ENCODE measurements at regions not wholly inside any gene's neighbourhood (a gene's known extent, or its start where the extent isn't known, plus 50 kb on each side); places are given as distances from the start of the nearest gene placed in this dataset.
"Not testable (repeated sequence)": the region's sequence is repeated elsewhere in the genome, so short reads cannot be mapped to it uniquely, and the experiment has no call there.

DNA sequence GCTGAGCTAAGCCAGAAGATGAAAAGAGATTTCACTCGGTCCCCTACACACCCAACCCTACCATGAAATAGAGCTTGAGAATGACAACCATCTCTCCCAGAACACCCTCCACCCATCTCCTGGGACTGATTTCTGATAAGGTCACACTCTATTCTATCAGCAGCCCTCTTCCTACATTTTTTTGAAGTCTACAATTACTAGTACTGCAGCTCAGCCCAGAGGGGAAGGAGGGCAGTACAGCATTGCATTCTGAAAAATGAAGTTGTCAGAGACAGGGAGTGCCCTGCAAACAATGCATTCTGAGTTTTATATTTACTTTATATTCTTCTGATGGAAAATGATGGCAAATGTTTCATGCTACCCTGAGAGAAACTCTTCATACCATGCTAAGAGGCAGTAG is 318.5 kb downstream of the BCAT1 start:
- H3K9me3 Mint-ChIP-seq, result peaks cover 3% of the 10 kb centered on the region
- no peaks in the 10 kb centered on the region for H3K36me3 Mint-ChIP-seq (ENCODE audit: low read depth)
- H3K27me3 Mint-ChIP-seq (ENCODE audit: low read depth), result no peaks in the 10 kb centered on the region
- no peaks in the 10 kb centered on the region for H3K4me1 Mint-ChIP-seq (ENCODE audit: low read depth)
- no peak overlapping the region for H3K4me3 Mint-ChIP-seq
- H3K27ac Mint-ChIP-seq, result no peak overlapping the region

DNA sequence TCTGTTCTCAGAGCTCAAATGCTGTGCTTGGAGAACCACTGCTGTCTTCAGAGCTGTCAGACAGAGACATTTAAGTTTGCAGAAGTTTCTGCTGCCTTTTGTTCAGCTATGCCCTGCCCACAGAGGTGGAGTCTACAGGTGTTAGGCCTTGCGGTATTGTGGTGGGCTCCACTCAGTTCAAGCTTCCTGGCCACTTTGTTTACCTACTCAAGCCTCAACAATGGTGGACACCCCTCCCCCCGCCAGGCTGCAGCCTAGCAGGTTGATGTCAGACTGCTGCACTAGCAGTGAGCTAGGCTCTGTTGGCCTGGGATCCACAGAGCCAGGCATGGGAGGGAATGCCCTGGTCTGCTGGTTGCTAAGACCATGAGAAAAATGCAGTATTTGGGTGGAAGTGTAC is 323.8 kb downstream of the BCAT1 start:
- Mint-ChIP-seq H3K27me3 (ENCODE audit: low read depth) (no peaks in the 10 kb centered on the region), H3K9me3 (peaks cover 15% of the 10 kb centered on the region), H3K36me3 (ENCODE audit: low read depth) (no peaks in the 10 kb centered on the region), H3K4me3 (no peak overlapping the region), H3K4me1 (ENCODE audit: low read depth) (no peaks in the 10 kb centered on the region), H3K27ac (no peak overlapping the region)

DNA sequence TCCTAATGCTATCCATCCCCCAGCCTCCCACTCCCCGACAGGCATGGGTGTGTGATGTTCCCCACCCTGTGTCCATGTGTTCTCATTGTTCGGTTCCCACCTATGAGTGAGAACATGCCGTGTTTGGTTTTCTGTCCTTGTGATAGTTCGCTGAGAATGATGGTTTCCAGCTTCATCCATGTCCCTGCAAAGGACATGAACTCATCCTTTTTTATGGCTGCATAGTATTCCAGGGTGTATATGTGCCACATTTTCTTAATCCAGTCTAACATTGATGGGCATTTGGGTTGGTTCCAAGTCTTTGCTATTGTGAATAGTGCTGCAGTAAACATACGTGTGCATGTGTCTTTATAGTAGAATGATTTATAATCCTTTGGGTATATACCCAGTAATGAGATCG is 328.9 kb downstream of the BCAT1 start:
- H3K36me3 Mint-ChIP-seq (ENCODE audit: low read depth); H3K27me3 Mint-ChIP-seq (ENCODE audit: low read depth); H3K4me1 Mint-ChIP-seq (ENCODE audit: low read depth); H3K27ac Mint-ChIP-seq; H3K4me3 Mint-ChIP-seq: not testable (repeated sequence)
- peaks cover 13% of the 10 kb centered on the region for H3K9me3 Mint-ChIP-seq

DNA sequence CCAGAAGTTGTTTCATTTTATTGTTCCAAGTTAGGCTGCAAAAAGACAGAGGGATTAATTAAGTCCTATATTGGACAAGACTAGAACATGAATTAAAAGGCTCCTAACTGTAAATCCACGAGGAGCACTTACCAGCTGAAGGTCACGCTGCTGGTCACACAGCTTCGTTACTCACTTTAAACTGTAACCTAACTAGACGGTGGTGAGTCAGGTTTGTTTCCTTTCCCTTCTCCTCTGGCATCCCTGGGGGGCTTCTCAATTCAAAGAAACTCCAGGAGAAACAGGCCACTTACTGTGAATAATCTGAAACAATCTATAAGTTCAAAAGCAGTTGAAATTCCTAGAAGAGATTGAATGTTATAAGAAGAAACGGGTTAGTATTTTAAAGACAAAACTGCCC is 331.4 kb downstream of the BCAT1 start:
- no peaks in the 10 kb centered on the region for H3K4me1 Mint-ChIP-seq (ENCODE audit: low read depth)
- H3K4me3 Mint-ChIP-seq, result no peak overlapping the region
- H3K27ac Mint-ChIP-seq, result no peak overlapping the region
- H3K36me3 Mint-ChIP-seq (ENCODE audit: low read depth), result no peaks in the 10 kb centered on the region
- no peaks in the 10 kb centered on the region for H3K27me3 Mint-ChIP-seq (ENCODE audit: low read depth)
- H3K9me3 Mint-ChIP-seq, result peaks cover 7% of the 10 kb centered on the region

DNA sequence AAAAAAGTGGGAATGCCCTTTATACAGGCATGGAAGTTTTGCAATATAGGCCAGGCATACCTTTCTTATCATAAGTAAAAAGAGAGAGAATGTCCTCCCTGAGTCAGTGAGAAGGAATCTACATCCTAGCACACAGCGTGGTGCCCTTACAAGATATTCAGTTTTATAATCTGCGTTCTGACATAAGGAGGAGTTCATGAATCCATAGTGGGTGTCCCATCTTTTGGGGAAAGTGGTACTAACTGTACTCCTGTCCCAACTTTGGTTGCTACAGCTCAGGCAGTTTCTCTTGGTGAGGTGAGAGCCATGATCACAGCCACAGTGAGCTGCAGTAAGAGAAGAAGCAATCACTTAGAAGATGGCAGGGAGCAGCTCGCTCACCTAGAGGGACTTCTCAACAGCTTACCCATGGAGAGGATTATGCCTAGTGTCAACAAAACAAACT is 332.9 kb downstream of the BCAT1 start:
- H3K27ac Mint-ChIP-seq, result no peak overlapping the region
- H3K4me1 Mint-ChIP-seq (ENCODE audit: low read depth), result no peaks in the 10 kb centered on the region
- H3K9me3 Mint-ChIP-seq, result peaks cover under 1% of the 10 kb centered on the region
- no peaks in the 10 kb centered on the region for H3K27me3 Mint-ChIP-seq (ENCODE audit: low read depth)
- H3K36me3 Mint-ChIP-seq (ENCODE audit: low read depth), result no peaks in the 10 kb centered on the region
- no peak overlapping the region for H3K4me3 Mint-ChIP-seq

DNA sequence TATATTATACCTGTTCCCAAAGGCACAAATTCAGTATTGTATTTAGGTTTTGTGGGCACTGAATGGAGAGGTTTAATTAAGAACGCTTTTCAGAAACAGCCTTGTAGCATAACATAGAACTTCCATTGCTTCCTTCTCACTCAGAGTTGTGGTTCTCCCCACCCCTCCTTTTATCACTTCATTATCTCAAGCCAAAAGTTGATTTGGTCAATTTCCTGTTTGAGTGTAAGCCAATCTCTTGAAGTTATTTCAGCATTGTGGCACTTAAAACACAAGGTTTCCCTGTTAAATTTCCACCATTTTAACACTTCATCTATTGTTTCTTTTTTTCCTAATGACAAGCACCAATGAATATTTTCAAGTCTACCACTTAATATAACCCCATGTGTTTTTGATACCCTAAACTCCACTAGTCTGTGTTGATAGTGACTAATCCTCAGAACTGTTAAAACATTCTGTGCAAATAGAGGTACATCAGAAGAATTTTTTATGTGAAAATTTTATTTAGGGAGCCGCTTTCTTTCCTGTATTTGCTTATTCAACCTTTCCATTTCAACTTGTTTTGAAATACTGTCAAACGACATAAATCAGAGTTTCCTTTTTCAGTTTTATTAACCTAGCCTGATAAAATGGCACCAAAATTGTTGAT is 340.1 kb downstream of the BCAT1 start:
- H3K27me3 Mint-ChIP-seq (ENCODE audit: low read depth), result no peaks in the 10 kb centered on the region
- H3K27ac Mint-ChIP-seq, result no peak overlapping the region
- H3K4me1 Mint-ChIP-seq (ENCODE audit: low read depth), result no peaks in the 10 kb centered on the region
- no peaks in the 10 kb centered on the region for H3K36me3 Mint-ChIP-seq (ENCODE audit: low read depth)
- no peak overlapping the region for H3K4me3 Mint-ChIP-seq
- H3K9me3 Mint-ChIP-seq, result peaks cover 11% of the 10 kb centered on the region

DNA sequence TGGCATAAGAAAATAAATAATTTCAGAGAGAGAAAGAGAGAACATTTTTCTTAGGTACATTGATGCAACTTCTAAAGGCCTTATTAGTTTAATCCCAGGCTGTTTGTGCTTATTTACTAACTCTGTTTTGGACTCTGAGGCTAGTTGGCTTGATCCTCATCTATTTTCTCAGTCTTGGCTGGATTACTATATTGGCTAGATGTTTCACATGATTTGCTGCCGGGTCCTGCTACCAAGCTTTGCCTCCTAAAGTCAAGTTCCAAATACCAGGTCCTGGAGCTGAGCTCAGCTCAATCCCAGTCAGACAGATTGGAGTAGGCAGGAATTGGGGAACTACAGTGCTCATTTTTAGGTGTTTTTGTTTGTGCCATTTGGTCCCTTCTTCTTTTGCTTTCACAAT is 340.8 kb downstream of the BCAT1 start:
- Mint-ChIP-seq H3K4me1 (ENCODE audit: low read depth) (no peaks in the 10 kb centered on the region), H3K4me3 (no peak overlapping the region), H3K9me3 (peaks cover 11% of the 10 kb centered on the region), H3K36me3 (ENCODE audit: low read depth) (no peaks in the 10 kb centered on the region), H3K27me3 (ENCODE audit: low read depth) (no peaks in the 10 kb centered on the region), H3K27ac (no peak overlapping the region)

DNA sequence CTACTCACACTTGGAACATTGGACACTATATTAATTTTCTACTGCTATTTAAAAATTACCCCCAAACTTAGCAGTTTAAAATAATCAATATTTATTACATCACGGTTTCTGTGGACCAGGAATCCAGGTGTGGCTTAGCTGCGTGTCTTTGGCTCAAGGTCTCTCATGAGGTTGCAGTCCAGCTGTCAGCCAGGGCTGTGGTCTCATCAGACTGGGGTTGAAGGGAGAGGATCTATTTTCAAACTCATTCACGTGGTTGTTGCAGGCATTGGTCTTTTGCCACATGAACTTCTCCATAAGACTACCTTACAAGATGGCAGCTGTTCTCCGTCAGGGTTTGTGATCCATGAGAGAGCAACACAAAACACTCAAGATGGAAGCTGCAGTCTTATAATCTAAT is 343.0 kb downstream of the BCAT1 start:
- no peaks in the 10 kb centered on the region for H3K36me3 Mint-ChIP-seq (ENCODE audit: low read depth)
- H3K4me1 Mint-ChIP-seq (ENCODE audit: low read depth), result peaks cover under 1% of the 10 kb centered on the region
- peaks cover 11% of the 10 kb centered on the region for H3K9me3 Mint-ChIP-seq
- no peaks in the 10 kb centered on the region for H3K27me3 Mint-ChIP-seq (ENCODE audit: low read depth)
- H3K27ac Mint-ChIP-seq, result no peak overlapping the region
- no peak overlapping the region for H3K4me3 Mint-ChIP-seq

DNA sequence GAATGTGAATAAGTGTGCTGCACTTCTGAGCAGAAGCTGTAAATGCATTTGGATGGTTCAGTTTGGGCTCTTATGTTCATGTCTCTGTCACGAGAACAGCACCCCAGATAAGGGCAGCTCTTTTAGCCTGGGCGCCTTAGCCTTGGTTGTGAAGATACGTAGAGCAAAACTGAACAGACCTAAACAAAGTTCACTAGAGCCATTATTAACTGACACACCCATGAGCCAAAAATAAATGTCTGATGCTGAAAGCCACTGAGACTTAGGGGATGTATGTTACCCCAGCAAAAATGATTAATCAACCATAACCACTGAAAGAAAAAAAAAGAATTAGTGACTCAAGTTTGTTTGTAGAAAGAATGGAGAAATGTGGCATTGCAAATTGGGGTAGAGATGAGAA is 343.4 kb downstream of the BCAT1 start:
- Mint-ChIP-seq H3K4me3 (no peak overlapping the region), H3K27me3 (ENCODE audit: low read depth) (no peaks in the 10 kb centered on the region), H3K4me1 (ENCODE audit: low read depth) (peaks cover 3% of the 10 kb centered on the region), H3K9me3 (peaks cover 8% of the 10 kb centered on the region), H3K36me3 (ENCODE audit: low read depth) (no peaks in the 10 kb centered on the region), H3K27ac (no peak overlapping the region)

DNA sequence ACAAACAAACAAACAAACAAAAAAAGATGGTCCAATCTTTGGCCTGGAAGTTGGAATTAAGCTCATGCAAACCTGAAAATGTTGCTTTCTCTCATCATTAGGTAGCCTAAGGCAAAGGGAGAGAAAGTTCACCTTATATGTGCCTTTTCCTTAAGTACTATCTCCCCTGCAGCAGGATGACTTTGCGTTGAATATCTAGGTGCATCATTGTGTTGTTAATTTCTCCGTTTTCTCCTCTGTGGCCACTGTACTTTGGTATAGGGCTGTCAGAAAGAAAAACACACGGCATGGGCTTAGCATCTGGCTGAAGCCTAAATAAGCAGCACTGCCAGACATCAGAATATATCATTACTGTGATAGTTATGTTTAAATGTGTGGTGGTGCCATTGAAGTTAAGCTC is 345.5 kb downstream of the BCAT1 start:
- no peaks in the 10 kb centered on the region for H3K9me3 Mint-ChIP-seq
- no peak overlapping the region for H3K27ac Mint-ChIP-seq
- H3K36me3 Mint-ChIP-seq (ENCODE audit: low read depth), result no peaks in the 10 kb centered on the region
- no peak overlapping the region for H3K4me3 Mint-ChIP-seq
- H3K4me1 Mint-ChIP-seq (ENCODE audit: low read depth), result peaks cover 3% of the 10 kb centered on the region
- H3K27me3 Mint-ChIP-seq (ENCODE audit: low read depth), result no peaks in the 10 kb centered on the region

DNA sequence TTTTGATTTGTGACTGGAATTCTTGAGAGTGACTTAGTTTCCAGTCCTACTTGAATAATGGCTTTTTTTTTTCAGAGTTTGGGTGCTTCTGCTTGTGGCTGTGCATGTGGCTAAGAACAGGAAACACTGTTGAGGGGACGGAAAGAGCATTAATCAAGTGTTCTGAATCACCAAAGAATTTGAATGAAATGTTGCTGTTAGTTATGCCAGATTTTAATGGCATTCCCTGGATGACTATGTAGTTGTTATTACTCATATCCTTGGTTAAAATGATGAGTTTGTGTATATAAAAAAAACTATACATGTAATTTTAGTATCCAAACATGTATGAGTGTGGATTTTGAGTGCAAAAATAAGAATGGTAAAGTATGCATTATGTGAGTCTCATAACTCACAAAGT is 347.9 kb downstream of the BCAT1 start:
- Mint-ChIP-seq H3K9me3 (no peaks in the 10 kb centered on the region), H3K4me3 (no peak overlapping the region), H3K27me3 (ENCODE audit: low read depth) (peaks cover 4% of the 10 kb centered on the region), H3K4me1 (ENCODE audit: low read depth) (peaks cover 3% of the 10 kb centered on the region), H3K27ac (no peak overlapping the region), H3K36me3 (ENCODE audit: low read depth) (no peaks in the 10 kb centered on the region)

DNA sequence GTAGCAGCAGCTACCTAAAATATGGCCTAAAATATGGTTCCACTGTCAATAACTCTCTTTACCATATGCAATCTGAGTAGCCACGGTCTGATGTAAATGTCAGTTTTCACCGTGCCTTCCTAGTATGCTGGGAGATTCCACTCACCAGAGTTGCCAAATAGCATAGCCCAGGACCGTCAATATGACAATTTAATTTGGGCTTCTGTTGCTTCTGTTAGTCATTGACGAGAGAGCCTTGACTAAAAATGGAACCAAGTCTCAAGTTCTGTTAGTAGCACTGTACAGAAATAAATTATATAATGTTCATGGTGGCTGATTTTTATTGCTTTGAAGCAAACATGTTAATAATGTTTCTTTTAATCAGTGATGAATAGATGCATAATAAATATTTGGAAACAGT is 348.4 kb downstream of the BCAT1 start:
- Mint-ChIP-seq H3K27ac (no peak overlapping the region), H3K4me3 (no peak overlapping the region), H3K9me3 (no peaks in the 10 kb centered on the region), H3K4me1 (ENCODE audit: low read depth) (peaks cover 3% of the 10 kb centered on the region), H3K27me3 (ENCODE audit: low read depth) (peaks cover 4% of the 10 kb centered on the region), H3K36me3 (ENCODE audit: low read depth) (no peaks in the 10 kb centered on the region)

DNA sequence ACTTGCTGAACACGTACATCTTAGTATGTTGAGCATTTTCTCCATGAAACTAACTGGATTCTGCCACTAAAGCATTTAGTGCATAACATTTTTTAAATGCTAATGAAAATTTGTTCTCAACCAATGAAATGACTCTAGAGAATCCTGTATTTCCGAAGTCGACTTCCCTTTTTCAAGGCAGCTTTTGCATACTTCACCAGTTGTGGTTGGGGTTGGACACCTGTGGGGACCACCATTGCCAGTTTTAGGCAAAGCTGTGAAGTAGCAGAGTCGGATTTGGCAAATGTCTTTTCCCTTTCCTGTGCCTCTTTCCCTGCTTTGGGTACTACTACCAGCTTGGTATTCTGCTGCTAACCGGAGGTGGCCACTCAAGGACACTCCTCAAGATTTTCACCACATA is 349.2 kb downstream of the BCAT1 start:
- H3K27ac Mint-ChIP-seq, result no peak overlapping the region
- peaks cover 3% of the 10 kb centered on the region for H3K4me1 Mint-ChIP-seq (ENCODE audit: low read depth)
- peaks cover 4% of the 10 kb centered on the region for H3K27me3 Mint-ChIP-seq (ENCODE audit: low read depth)
- no peak overlapping the region for H3K4me3 Mint-ChIP-seq
- no peaks in the 10 kb centered on the region for H3K9me3 Mint-ChIP-seq
- H3K36me3 Mint-ChIP-seq (ENCODE audit: low read depth), result no peaks in the 10 kb centered on the region

DNA sequence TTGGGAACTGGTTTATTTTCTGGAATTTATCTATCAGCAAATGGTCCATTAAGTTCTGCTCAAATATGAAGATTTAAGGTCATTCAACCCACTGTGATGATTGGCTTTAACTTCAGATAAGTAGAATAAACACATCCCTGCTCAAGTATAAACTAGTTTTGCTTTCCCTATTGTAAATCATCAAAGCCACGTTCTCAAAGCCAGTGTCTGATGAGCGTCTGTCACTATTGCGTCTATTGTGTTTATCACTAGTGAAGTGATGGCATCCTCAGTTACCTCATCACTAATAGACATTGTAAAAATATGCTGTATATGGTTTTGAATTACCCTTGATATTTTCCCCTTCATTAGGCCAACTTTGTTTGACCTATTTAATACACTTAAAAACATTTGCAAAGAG is 351.3 kb downstream of the BCAT1 start:
- peaks cover 8% of the 10 kb centered on the region for H3K27me3 Mint-ChIP-seq (ENCODE audit: low read depth)
- peaks cover 3% of the 10 kb centered on the region for H3K4me1 Mint-ChIP-seq (ENCODE audit: low read depth)
- no peak overlapping the region for H3K4me3 Mint-ChIP-seq
- no peaks in the 10 kb centered on the region for H3K9me3 Mint-ChIP-seq
- no peaks in the 10 kb centered on the region for H3K36me3 Mint-ChIP-seq (ENCODE audit: low read depth)
- no peak overlapping the region for H3K27ac Mint-ChIP-seq

DNA sequence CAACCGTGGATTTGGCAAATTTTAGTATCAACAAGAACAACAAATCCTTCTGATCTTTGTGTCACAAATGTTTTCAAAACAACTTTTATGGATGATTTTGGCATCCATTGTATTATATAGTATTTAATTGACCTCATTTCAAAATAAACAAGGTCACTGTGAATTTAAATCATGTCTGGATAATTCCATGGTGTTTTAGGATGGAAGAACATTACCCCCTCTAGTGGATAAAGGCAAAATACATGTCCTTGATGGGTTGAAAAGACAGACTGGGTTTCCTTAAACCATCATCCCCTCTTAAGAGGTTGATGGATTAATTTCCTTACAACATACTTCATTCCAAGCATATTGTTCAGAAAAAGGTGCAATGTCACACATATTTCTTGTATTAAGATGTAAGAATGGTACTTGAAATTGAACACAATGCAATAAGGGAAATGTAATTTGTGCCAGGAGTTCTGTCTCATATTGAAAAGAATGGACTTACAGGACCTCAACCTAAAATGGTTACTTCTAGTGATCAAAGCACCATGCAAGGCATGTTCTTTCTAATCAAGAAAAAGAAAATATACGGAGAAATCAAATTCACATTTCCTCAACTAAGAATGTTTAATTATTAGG is 352.0 kb downstream of the BCAT1 start:
- H3K27ac Mint-ChIP-seq, result no peak overlapping the region
- peaks cover 3% of the 10 kb centered on the region for H3K4me1 Mint-ChIP-seq (ENCODE audit: low read depth)
- no peaks in the 10 kb centered on the region for H3K9me3 Mint-ChIP-seq
- H3K36me3 Mint-ChIP-seq (ENCODE audit: low read depth), result no peaks in the 10 kb centered on the region
- peaks cover 11% of the 10 kb centered on the region for H3K27me3 Mint-ChIP-seq (ENCODE audit: low read depth)
- H3K4me3 Mint-ChIP-seq, result no peak overlapping the region
